Mucosa of stomach (tissue), 1 donor: ENCODE measurements at regions not wholly inside any gene's neighbourhood (a gene's known extent, or its start where the extent isn't known, plus 50 kb on each side); places are given as distances from the start of the nearest gene placed in this dataset.

Experiments
- H3K27me3 ChIP-seq: one replicate; pipeline ENCODE4 v1.7.0; 2013; ENCODE audit warnings: mild to moderate bottlenecking, low read length; ENCODE audit not compliant: control insufficient read depth, insufficient read depth
- H3K36me3 ChIP-seq: one replicate; pipeline ENCODE4 v1.7.0; 2013; ENCODE audit warnings: low read length; ENCODE audit not compliant: control insufficient read depth, insufficient read depth
- H3K4me1 ChIP-seq: one replicate; pipeline ENCODE4 v1.7.0; 2013; ENCODE audit warnings: mild to moderate bottlenecking, low read length; ENCODE audit not compliant: control insufficient read depth, insufficient read depth
- H3K4me3 ChIP-seq: one replicate; pipeline ENCODE4 v1.7.0; 2013; ENCODE audit warnings: low read length
- H3K9ac ChIP-seq: one replicate; pipeline ENCODE4 v1.7.0; 2013; ENCODE audit warnings: mild to moderate bottlenecking, low read length, moderate library complexity
- H3K9me3 ChIP-seq: one replicate; pipeline ENCODE4 v1.7.0; 2013; ENCODE audit warnings: mild to moderate bottlenecking, low read length, moderate library complexity; ENCODE audit not compliant: control insufficient read depth
- donor health status: Pancreatic carcinoma.

DNA sequence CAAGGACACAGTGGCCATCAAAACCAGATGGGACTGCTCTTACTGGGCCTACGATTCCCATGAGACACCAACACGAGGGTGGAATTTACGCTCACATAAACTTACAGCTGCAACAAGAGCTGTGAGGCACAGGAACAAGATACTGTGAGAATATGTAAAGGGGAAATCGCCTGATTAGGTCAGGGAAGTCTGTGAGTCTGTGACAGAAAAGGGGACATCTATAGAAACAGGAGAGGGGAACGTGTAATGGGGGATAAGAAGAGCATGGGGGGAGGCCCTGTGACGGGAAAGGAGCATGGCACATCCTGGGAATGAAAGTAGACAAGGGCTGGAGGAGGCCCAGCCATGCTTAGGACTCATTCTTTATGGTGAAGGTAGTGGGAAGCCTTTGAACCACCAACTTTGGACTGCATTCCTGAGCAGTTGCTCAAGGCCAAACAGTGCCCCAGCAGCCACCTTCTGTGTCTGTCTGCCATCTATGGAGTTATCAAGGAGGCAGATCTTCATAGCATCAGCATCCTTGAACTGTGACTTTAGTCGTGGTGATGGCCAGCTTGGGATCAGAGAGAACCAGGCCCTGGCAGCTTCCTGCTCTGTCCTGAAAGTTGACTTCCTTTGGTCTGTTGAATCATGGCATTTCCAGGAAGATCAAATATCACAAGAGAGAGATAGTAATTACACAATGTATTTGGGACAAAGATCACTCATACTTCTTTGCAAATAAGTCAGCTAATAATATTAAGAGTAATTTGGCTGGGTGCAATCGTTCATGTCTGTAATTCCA is 87.9 kb upstream of the FAM169A start:
- Histone ChIP-seq H3K4me1 (peaks cover 71% of the 10 kb centered on the region), H3K9me3 (no peaks in the 10 kb centered on the region), H3K36me3 (no peaks in the 10 kb centered on the region), H3K27me3 (no peaks in the 10 kb centered on the region), H3K4me3 (no peak overlapping the region), H3K9ac (no peak overlapping the region)

GRCh38 chr5:74953554-74953936 is 87.4 kb upstream of the FAM169A start:
- Histone ChIP-seq H3K9ac (no peak overlapping the region), H3K4me3 (no peak overlapping the region), H3K9me3 (no peaks in the 10 kb centered on the region), H3K4me1 (peaks cover 68% of the 10 kb centered on the region), H3K36me3 (no peaks in the 10 kb centered on the region), H3K27me3 (no peaks in the 10 kb centered on the region)

- Histone ChIP-seq H3K36me3 (no peaks in the 10 kb centered on the region), H3K9me3 (no peaks in the 10 kb centered on the region), H3K27me3 (no peaks in the 10 kb centered on the region), H3K4me1 (peaks cover 69% of the 10 kb centered on the region), H3K4me3 (no peak overlapping the region), H3K9ac (no peak overlapping the region)
Measured at GRCh38 chr5:74952406-74952805, 86.2 kb upstream of the FAM169A start.

- H3K4me3 ChIP-seq = no peak overlapping the region
- no peak overlapping the region for H3K9ac ChIP-seq
- H3K9me3 ChIP-seq = no peaks in the 10 kb centered on the region
- no peaks in the 10 kb centered on the region for H3K27me3 ChIP-seq
- peaks cover 67% of the 10 kb centered on the region for H3K4me1 ChIP-seq
- H3K36me3 ChIP-seq = no peaks in the 10 kb centered on the region
Measured at GRCh38 chr5:74951865-74952264, 85.7 kb upstream of the FAM169A start.

DNA sequence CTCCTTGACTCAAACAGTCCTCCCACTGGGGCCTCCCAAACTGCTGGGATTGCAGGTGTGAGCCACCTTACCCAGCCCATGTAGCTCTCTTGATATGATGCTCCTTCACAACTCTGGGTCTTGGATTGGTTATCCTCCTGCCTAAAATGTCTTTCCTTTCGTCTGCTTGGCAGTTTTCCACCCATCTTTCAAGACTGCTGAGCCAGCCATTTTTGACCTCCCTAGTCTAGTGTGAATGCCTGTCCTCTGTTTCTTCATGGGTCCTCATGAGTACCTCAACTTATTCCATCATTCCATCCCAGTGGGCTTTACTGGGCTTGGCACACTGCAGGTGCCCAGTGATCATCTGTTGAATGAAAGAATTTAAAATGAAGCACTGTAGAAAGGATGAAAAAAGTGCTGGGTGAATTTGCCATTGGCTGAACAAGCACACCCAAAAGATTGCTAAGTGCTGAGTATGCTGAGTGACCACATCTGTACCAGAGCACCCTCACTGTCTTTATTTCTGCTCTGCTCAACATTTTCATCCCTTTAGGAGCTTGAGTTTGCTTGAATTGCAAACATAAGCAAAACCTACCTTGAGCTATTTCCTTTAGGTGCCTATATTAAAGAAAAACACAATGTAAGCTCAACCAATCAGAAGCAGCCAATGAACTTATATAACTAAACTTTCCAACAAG is 84.8 kb upstream of the FAM169A start:
- H3K4me1 ChIP-seq = peaks cover 64% of the 10 kb centered on the region
- H3K27me3 ChIP-seq = no peaks in the 10 kb centered on the region
- H3K9me3 ChIP-seq = no peaks in the 10 kb centered on the region
- H3K36me3 ChIP-seq = no peaks in the 10 kb centered on the region
- no peak overlapping the region for H3K4me3 ChIP-seq
- H3K9ac ChIP-seq = no peak overlapping the region

DNA sequence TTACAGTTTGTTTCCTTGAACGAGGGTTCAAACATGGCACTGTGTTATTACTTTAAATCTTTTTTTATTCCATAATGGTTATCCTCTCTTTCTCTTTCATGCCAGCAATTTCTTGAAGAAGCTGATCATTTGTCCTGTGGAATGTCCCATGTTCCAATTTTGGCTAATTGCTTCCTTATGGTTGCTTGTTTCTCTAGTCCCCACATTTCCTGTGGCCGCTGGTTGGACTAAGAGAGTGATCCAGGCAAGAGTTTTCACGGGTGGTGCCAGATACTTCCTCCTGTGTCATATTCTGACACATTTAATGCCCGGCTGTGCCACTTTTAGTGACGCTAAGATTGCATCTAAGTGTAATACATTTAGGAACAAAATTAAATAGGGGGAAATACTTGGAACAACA is 83.8 kb upstream of the FAM169A start:
- no peak overlapping the region for H3K4me3 ChIP-seq
- no peaks in the 10 kb centered on the region for H3K27me3 ChIP-seq

DNA sequence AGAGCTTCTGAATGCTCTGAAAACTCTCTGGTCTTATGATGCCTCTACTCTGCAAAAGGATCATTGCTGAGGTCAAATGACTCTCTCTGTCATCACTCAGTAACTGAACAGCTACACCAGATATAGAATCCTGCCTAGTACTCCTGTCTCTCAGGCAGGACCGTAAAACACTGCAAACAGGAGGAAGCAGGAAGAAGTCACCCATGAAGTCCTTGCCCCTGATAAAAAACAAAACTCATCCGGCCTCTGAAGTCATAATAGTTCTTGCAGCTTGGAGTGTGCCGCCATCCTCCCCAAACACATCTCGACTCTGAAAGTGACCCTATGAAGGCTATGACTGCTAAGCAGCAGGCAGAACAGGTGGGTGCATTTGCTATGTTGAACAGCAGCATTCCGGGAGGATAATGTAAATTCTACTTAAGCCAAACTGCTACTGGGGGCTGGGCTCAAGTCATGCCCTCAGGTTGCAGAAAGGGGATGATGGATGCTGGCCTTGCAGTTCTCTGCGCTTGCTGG is 81.9 kb upstream of the FAM169A start:
- H3K36me3 ChIP-seq = no peaks in the 10 kb centered on the region
- no peak overlapping the region for H3K9ac ChIP-seq
- no peak overlapping the region for H3K4me3 ChIP-seq
- peaks cover 41% of the 10 kb centered on the region for H3K4me1 ChIP-seq
- H3K9me3 ChIP-seq = no peaks in the 10 kb centered on the region
- H3K27me3 ChIP-seq = no peaks in the 10 kb centered on the region

More for the DNA sequence above, 83.8 kb upstream of the FAM169A start:
- no peak overlapping the region for H3K9ac ChIP-seq
- no peaks in the 10 kb centered on the region for H3K9me3 ChIP-seq
- peaks cover 54% of the 10 kb centered on the region for H3K4me1 ChIP-seq
- no peaks in the 10 kb centered on the region for H3K36me3 ChIP-seq

GRCh38 chr5:74946471-74946870 is 80.3 kb upstream of the FAM169A start:
- no peak overlapping the region for H3K9ac ChIP-seq
- no peaks in the 10 kb centered on the region for H3K9me3 ChIP-seq
- H3K27me3 ChIP-seq = no peaks in the 10 kb centered on the region
- no peak overlapping the region for H3K4me3 ChIP-seq
- H3K4me1 ChIP-seq = peaks cover 44% of the 10 kb centered on the region
- H3K36me3 ChIP-seq = no peaks in the 10 kb centered on the region

- Histone ChIP-seq H3K36me3 (no peaks in the 10 kb centered on the region), H3K9ac (no peak overlapping the region), H3K27me3 (no peaks in the 10 kb centered on the region), H3K4me1 (peaks cover 44% of the 10 kb centered on the region), H3K4me3 (no peak overlapping the region), H3K9me3 (no peaks in the 10 kb centered on the region)
Measured at GRCh38 chr5:74945561-74946165, 79.5 kb upstream of the FAM169A start.

GRCh38 chr5:74943905-74944304 is 77.7 kb upstream of the FAM169A start:
- Histone ChIP-seq H3K9me3 (no peaks in the 10 kb centered on the region), H3K4me3 (no peak overlapping the region), H3K9ac (no peak overlapping the region), H3K4me1 (peaks cover 39% of the 10 kb centered on the region), H3K36me3 (no peaks in the 10 kb centered on the region), H3K27me3 (no peaks in the 10 kb centered on the region)

DNA sequence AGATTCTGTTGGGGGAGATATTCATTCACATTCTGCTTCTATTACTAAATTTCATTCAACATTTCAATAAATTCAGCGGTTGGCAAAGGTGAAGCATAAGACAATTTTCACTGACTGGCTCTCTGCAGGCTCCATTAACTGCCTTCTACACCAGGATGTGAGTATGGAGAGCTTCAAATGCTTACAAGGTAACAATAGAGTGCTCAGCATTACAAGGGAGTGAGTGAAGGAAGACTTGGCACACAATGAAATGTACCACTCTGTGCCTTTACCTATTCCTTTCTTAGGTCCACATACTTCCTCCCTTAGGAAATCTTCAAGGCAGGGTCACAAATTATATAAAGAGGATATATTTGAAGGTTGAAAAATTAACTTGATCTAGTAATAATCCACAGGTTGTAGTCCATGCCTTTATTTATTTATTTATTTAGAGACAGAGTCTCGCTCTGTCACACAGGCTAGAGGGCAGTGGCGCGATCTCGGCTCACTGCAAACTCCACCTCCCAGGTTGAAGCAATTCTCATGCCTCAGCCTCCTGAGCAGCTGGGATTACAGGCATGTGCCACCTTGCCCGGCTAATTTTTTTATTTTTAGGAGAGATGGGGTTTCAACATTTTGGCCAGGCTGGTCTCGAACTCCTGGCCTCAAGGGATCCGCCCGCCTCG is 76.6 kb upstream of the FAM169A start:
- no peak overlapping the region for H3K9ac ChIP-seq
- no peaks in the 10 kb centered on the region for H3K27me3 ChIP-seq
- H3K4me1 ChIP-seq = peaks cover 34% of the 10 kb centered on the region
- no peaks in the 10 kb centered on the region for H3K9me3 ChIP-seq
- H3K4me3 ChIP-seq = no peak overlapping the region
- no peaks in the 10 kb centered on the region for H3K36me3 ChIP-seq
